ENCODE measurements at regions not wholly inside any gene's neighbourhood (a gene's known extent, or its start where the extent isn't known, plus 50 kb on each side); places are given as distances from the start of the nearest gene placed in this dataset.
"Not testable (repeated sequence)": the region's sequence is repeated elsewhere in the genome, so short reads cannot be mapped to it uniquely, and the experiment has no call there.

GRCh38 chr14:41072776-41073175 lies 533.9 kb upstream of the LRFN5 start:
- no peak for DNase-seq (ENCODE audit: low read depth)

- no peak for DNase-seq (ENCODE audit: low read depth)
Observed at GRCh38 chr14:41071351-41071750, 535.3 kb upstream of the LRFN5 start.

DNA sequence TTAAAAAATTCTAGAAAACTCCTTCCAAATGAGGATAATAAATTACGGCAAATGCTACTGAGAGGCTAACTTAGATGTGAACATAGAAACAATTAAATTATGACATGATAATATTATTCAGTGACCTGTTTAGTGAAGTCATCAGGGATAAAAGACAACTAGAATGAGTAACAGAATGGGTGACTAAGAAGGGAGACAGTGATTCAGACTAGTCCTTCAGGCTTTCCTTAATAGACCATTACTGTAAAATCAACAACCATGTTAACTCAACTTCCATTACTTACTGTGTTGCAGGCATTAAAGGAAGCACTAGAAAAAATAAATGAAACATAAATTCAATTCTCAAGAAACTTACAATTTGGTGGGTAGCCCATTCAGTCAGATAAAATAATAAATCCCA lies 543.9 kb upstream of the LRFN5 start:
- DNase-seq (ENCODE audit: low read depth), result no peak

GRCh38 chr14:41055589-41055988 lies 551.1 kb upstream of the LRFN5 start:
- no peak for DNase-seq (ENCODE audit: low read depth)

DNA sequence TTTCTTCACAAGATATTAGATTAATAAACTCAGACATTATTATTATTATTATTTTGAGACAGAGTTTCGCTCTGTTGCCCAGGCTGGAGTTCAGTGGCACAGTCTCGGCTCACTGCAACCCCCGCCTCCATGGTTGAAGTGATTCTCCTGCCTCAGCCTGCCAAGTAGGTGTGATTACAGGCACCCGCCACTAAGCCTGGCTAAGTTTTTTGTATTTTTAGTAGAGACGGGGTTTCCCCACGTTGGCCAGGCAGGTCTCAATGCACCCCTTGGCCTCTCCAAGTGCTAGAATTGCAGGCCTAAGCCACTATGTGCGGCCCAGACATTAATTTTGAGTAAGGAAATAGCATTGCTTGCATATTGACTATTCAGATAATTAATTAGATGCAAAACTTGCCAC lies 554.9 kb upstream of the LRFN5 start:
- no peak for DNase-seq (ENCODE audit: low read depth)

- DNase-seq (ENCODE audit: low read depth), result no peak
Observed at GRCh38 chr14:41047763-41048162, 558.9 kb upstream of the LRFN5 start.

DNA sequence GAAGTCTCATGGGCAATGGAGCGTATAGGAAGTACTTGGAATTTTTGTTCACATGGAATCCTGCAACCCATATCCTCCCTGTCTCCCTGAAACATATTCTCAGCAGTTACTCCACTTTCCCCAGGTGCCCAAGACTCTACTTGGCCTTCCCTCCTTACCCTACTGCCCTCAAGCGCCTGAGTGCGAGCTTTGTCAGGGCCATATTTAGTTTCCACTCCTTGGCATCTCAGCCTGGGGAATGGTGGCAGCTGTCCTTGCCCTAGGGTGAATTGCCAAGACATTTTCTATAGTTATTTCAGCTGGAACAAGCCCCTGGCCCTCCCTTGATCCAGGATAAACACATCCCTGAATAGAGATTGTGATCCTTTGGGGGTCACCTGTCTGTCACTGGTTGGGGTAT lies 569.3 kb upstream of the LRFN5 start:
- no peak for DNase-seq (ENCODE audit: low read depth)

DNA sequence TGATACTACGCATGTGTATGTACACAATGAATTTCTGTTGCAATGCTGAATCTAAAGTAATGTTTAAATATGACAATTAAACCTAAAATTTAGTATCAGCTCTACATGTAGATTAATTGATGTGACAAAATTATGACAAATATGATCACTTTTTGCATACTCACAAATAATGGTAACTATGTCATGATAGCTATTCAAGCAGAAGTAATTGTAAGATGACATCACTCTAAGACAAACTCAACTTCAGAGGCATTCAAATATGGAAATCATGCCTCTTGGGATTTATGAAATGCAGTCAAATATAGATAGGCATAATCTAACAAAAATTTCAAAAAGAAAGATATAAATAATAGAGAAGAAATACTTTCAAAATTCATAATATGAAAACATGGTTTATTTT lies 571.7 kb upstream of the LRFN5 start:
- no peak for DNase-seq (ENCODE audit: low read depth)

- no peak for DNase-seq (ENCODE audit: low read depth)
Observed at GRCh38 chr14:41022932-41023331, 583.7 kb upstream of the LRFN5 start.

DNA sequence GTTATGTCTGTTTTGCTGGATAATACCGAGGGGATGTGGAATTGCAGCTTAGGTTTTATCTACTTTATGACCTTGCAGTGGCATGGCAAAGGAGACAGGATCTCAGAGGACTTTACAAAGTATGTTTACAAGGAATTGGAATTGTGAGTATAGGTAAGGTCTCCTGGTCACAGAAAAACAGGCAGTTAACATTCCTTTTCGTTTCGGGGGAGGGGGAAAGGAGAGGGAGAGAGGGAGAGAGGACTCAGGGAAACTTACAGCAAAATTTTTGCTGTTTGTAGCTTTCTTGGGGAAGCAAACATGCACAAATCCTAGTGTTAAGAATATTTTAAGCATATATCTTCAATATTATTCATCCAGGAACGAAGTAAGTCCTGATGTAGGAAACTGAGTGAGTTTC lies 590.5 kb upstream of the LRFN5 start:
- no peak for DNase-seq (ENCODE audit: low read depth)

DNA sequence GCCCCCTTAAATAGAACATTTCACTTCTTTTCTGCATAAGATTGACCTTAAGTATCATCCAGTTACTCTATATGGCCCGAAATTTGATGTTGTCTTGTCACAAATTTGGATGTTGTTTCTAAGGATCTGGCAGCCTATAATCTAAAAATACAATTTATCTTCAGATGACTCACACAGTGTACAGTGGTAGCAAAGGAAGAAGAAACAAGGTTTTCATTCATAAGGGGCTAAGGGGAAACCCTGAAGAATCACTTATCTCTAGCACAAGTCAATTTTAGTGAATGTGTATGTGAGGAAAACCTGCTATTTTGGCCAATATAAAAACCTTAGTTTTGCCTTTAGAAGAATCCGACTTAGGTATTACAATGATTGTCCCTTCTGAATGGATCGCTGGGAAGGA lies 606.3 kb upstream of the LRFN5 start:
- no peak for DNase-seq (ENCODE audit: low read depth)

DNA sequence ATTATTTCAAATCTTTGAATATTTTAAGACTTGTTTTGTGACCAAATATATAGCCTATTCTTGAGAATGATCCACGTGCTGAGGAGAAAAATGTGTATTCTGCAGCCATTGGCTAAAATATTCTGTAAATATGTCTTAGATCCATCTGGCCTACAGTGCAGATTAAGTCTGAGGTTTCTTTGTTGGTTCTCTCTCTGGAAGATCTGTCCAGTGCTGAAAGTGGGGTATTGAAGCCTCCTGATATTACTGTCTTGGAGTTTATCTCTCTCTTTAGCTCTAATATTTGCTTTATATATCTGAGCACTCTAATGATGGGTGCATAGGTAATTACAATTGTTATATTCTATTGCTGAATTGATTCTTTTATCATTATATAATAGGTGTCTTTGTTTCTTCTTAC lies 617.4 kb upstream of the LRFN5 start:
- DNase-seq (ENCODE audit: low read depth), result no peak

GRCh38 chr14:40987481-40987880 lies 619.2 kb upstream of the LRFN5 start:
- DNase-seq (ENCODE audit: low read depth), result no peak

DNA sequence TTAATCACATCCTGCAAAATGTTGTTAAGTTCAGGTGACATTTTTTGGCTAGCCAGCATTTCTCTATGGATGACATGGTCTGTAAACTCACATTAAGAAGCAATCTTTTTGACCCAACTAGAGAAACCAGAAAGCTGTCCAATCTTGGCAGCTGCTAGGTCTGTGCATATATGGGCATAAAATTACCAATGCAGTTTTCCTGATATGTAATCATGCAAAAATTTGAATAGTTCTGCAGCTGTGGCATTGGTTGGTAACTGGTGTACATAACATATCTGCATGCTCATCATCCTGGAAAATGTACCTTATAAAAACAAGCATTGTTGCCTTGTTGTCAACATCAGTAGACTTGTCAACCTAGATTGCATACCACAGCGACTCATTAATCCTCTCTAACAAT lies 620.0 kb upstream of the LRFN5 start:
- DNase-seq (ENCODE audit: low read depth), result no peak

DNA sequence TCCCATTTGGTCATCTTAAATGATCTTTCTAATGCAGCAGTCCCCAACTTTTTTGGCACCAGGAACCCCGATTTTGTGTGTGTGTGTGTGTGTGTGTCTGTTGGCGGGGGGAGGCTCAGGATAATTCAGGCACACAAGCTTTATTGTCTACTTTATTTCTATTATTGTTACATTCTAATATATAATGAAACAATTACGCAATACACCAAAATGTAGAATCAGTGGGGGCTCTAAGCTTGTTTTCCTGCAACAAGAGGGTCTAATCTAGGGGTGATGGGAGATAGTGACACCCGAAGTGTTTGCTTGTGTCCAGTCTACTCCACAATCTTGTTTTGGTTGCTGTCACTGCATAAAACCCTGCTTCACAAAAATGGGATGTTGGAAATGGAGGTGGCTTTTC lies 621.1 kb upstream of the LRFN5 start:
- no peak for DNase-seq (ENCODE audit: low read depth)

DNA sequence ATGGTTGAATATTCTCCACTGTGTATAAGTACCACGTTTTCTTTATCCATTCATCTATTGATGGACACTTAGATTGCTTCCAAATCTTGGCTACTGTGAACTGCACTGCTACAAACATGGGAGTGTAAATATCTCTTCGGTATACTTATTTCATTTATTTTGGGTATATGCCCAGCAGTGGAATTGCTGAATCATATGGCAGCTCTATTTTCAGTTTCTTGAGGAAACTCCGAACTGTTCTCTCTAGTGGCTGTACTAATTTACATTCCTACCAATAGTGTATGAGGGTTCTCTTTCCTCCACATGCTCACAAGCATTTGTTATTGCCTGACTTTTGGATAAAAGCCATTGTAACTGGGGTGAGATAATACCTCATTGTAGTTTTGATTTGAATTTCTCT lies 623.1 kb upstream of the LRFN5 start:
- peak; percentile 24 for DNase-seq (ENCODE audit: low read depth)

- DNase-seq (ENCODE audit: low read depth), result no peak
Observed at GRCh38 chr14:40981247-40981646, 625.4 kb upstream of the LRFN5 start.

- DNase-seq (ENCODE audit: low read depth), result not testable (repeated sequence)
Observed at GRCh38 chr14:40960257-40960656, 646.4 kb upstream of the LRFN5 start.

GRCh38 chr14:40955131-40955505 lies 651.6 kb upstream of the LRFN5 start:
- no peak for DNase-seq (ENCODE audit: low read depth)

DNA sequence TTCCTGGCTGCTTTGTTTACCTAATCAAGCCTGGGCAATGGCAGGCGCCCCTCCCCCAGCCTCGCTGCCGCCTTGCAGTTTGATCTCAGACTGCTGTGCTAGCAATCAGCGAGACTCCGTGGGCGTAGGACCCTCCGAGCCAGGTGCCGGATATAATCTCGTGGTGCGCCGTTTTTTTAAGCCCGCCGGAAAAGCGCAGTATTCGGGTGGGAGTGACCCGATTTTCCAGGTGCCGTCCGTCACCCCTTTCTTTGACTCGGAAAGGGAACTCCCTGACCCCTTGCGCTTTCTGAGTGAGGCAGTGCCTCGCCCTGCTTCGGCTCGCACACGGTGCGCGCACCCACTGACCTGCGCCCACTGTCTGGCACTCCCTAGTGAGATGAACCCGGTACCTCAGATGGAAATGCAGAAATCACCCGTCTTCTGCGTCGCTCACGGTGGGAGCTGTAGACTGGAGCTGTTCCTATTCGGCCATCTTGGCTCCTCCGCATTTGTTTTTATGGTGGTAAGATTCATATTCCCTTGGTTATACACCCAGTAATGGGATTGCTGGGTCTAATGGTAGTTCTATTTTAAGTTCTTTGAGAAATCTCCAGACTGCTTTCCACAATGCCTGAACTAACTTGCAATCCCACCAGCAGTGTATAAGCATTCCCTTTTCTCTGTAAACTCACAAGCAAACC lies 652.1 kb upstream of the LRFN5 start:
- not testable (repeated sequence) for DNase-seq (ENCODE audit: low read depth)

GRCh38 chr14:40944521-40944920 lies 662.2 kb upstream of the LRFN5 start:
- no peak for DNase-seq (ENCODE audit: low read depth)

DNA sequence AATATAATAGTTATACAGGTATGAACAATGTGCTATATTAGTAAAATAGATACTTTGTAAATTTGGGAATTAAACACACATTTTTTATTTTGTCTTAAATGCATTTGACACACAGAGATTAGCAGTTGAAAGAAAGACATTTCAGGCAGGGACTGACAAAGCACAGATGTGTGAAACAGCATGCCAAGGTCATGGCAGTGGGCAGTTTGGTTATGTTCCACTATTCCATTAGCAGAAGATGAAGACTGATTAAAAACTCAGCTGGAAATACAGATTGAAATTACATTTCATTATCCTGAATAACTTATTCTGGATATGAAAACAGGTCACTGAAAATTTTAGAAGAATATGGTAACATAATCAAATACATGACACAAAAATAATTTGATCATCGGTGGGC lies 669.8 kb upstream of the LRFN5 start:
- no peak for DNase-seq (ENCODE audit: low read depth)

GRCh38 chr14:40920380-40920779 lies 686.3 kb upstream of the LRFN5 start:
- no peak for DNase-seq (ENCODE audit: low read depth)

DNA sequence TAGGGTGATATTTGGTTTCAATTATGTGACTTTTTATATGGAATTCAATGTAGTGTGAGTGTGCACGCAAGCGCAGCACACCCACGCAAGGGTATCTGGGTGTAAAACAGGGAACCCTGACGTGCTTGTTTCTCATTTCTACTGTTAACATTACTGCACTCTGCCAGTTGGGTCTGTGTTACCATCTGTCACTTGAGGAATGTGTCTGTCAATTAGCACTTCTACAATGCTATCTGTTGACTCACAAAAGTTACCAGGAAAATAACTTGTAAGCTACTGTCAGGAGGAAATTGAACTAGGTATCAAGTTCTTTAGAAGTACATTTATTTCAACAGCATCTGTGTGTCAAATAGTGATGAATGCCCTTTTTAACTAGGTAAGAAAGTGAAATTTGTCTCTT lies 695.5 kb upstream of the LRFN5 start:
- no peak for DNase-seq (ENCODE audit: low read depth)

DNA sequence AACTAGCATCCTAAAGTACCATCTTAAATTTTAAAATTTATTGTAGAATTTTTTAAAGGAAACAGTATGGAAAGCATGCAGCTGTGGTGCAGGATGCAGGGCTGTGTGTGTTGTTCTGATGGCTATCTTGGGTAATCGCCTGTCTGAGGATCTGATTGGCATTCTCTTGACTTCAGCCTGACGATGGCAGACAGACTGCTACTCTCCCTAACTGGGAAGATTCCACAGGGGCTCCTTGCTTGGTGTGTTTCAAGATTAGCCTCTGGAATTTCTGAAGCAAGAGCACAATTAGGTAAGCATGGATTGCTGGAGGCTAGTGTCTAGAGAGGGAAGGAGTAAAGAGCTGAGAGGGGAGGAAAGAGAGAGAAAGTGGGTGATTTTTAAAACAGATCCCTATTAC lies 696.8 kb upstream of the LRFN5 start:
- no peak for DNase-seq (ENCODE audit: low read depth)

All from fibroblast of the conjunctiva (primary cell).